WERI-Rb-1 (cell line): ENCODE measurements at regions not wholly inside any gene's neighbourhood (a gene's known extent, or its start where the extent isn't known, plus 50 kb on each side); places are given as distances from the start of the nearest gene placed in this dataset.

Source experiments
- DNase-seq: peaks from one replicate; pipeline ENCODE4 v3.0.0-alpha.2; 2020
- H3K27ac ChIP-seq: fragments of 250-450 bp; sonication (Bioruptor Pico); 2 replicates; pipeline ENCODE4 v1.5.1; 2020; ENCODE audit warnings: mild to moderate bottlenecking, moderate library complexity
- H3K27me3 ChIP-seq: fragments of 250-450 bp; sonication (Bioruptor Pico); 2 replicates; pipeline ENCODE4 v1.5.1; 2021; ENCODE audit warnings: mild to moderate bottlenecking, low read depth, moderate library complexity; ENCODE audit not compliant: insufficient read depth, severe bottlenecking
- H3K36me3 ChIP-seq: fragments of 250-450 bp; sonication (Bioruptor Pico); 2 replicates; pipeline ENCODE4 v1.5.1; 2020; ENCODE audit warnings: mild to moderate bottlenecking, moderate library complexity
- H3K4me3 ChIP-seq: 2 replicates; pipeline ENCODE4 v1.5.1; 2011; ENCODE audit warnings: low read depth, mild to moderate bottlenecking, control low read depth, low read length
- H3K9me3 ChIP-seq: fragments of 250-450 bp; sonication (Bioruptor Pico); 2 replicates; pipeline ENCODE4 v1.5.1; 2021; ENCODE audit warnings: mild to moderate bottlenecking, moderate library complexity; ENCODE audit not compliant: severe bottlenecking
- TF ChIP-seq, protein P1 (sequence below): IDR thresholded peaks from 2 replicates; pipeline ENCODE4 v1.5.1; 2011; ENCODE audit warnings: low read depth, mild to moderate bottlenecking, control low read depth, inconsistent platforms, low read length

- DNase-seq: no peak
These were observed 94.2 kb upstream of the DLX2 start for GRCh38 chr2:172196768-172197431.

DNA sequence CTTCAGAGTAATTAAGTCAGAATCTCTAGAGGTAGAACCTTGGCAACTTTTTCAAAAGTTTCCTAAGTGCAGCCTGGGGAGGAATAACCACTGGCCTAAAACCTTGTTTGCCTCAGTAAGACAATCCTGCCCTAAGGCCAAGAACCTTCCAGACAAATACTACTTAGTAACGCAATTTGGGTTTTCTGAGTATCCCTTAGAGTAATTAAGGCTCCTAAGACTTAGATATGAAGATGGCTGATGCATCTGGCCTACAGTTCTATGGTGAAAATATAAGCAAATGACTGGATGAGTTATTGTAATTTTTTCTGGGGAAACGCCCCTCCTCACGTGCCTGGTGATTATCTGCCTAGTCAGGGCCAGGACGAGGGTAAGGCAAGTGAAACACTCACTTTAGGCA, 95.7 kb upstream of the DLX2 start:
- H3K27me3 ChIP-seq: no peaks in the 10 kb centered on the region
- DNase-seq: no peak
- H3K9me3 ChIP-seq: peaks cover 24% of the 10 kb centered on the region
- H3K36me3 ChIP-seq: no peaks in the 10 kb centered on the region
- H3K27ac ChIP-seq: no peak overlapping the region
- no peak overlapping the region for H3K4me3 ChIP-seq
- TF ChIP-seq, protein P1, sequence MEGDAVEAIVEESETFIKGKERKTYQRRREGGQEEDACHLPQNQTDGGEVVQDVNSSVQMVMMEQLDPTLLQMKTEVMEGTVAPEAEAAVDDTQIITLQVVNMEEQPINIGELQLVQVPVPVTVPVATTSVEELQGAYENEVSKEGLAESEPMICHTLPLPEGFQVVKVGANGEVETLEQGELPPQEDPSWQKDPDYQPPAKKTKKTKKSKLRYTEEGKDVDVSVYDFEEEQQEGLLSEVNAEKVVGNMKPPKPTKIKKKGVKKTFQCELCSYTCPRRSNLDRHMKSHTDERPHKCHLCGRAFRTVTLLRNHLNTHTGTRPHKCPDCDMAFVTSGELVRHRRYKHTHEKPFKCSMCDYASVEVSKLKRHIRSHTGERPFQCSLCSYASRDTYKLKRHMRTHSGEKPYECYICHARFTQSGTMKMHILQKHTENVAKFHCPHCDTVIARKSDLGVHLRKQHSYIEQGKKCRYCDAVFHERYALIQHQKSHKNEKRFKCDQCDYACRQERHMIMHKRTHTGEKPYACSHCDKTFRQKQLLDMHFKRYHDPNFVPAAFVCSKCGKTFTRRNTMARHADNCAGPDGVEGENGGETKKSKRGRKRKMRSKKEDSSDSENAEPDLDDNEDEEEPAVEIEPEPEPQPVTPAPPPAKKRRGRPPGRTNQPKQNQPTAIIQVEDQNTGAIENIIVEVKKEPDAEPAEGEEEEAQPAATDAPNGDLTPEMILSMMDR: no peak

More at GRCh38 chr2:172196768-172197431, 94.2 kb upstream of the DLX2 start:
- Histone ChIP-seq H3K4me3 (no peak overlapping the region), H3K36me3 (no peaks in the 10 kb centered on the region), H3K27me3 (no peaks in the 10 kb centered on the region), H3K9me3 (peaks cover 29% of the 10 kb centered on the region), H3K27ac (no peak overlapping the region)
- TF ChIP-seq, protein P1: no peak

GRCh38 chr2:172198908-172199307, 96.2 kb upstream of the DLX2 start:
- peaks cover 19% of the 10 kb centered on the region for H3K9me3 ChIP-seq
- H3K27me3 ChIP-seq: no peaks in the 10 kb centered on the region
- DNase-seq: no peak
- H3K36me3 ChIP-seq: no peaks in the 10 kb centered on the region
- no peak overlapping the region for H3K4me3 ChIP-seq
- TF ChIP-seq, protein P1: no peak
- no peak overlapping the region for H3K27ac ChIP-seq

GRCh38 chr2:172200495-172201085, 97.9 kb upstream of the DLX2 start:
- no peak overlapping the region for H3K27ac ChIP-seq
- no peaks in the 10 kb centered on the region for H3K27me3 ChIP-seq
- no peaks in the 10 kb centered on the region for H3K36me3 ChIP-seq
- peak; percentile 33 for DNase-seq
- no peak overlapping the region for H3K4me3 ChIP-seq
- TF ChIP-seq, protein P1: peak; percentile 60
- peaks cover 12% of the 10 kb centered on the region for H3K9me3 ChIP-seq

GRCh38 chr2:172204309-172204708, 101.6 kb upstream of the DLX2 start:
- H3K4me3 ChIP-seq: no peak overlapping the region
- TF ChIP-seq, protein P1: no peak
- peaks cover 12% of the 10 kb centered on the region for H3K9me3 ChIP-seq
- H3K27me3 ChIP-seq: no peaks in the 10 kb centered on the region
- H3K27ac ChIP-seq: no peak overlapping the region
- DNase-seq: no peak
- H3K36me3 ChIP-seq: no peaks in the 10 kb centered on the region
